Spleen (tissue), 11 donors: ENCODE measurements at regions not wholly inside any gene's neighbourhood (a gene's known extent, or its start where the extent isn't known, plus 50 kb on each side); places are given as distances from the start of the nearest gene placed in this dataset.

Experiments used
- DNase-seq: peaks from one replicate; pipeline ENCODE4 v3.0.0-alpha.2; 2020
- H3K27ac ChIP-seq, 8 donors: fragments of 200-600 bp; sonication (generic) in 7 of 8; 1 replicate in 4 of 8; 2 replicates in 4 of 8; pipeline versions ENCODE4 v1.5.0 to v1.8.0; 2016 to 2021; ENCODE audit warnings: inconsistent platforms in 4 of 8, mild to moderate bottlenecking in 4 of 8, moderate library complexity in 1 of 8
- H3K27me3 ChIP-seq, 7 donors: fragments of 200-600 bp; sonication (generic) in 6 of 7; replicated peaks in 1 of 7; 1 replicate in 4 of 7; 2 replicates in 3 of 7; pipeline versions ENCODE4 v1.5.0 to v1.8.0; 2016 to 2021; ENCODE audit warnings: inconsistent platforms in 3 of 7, mild to moderate bottlenecking in 1 of 7
- H3K36me3 ChIP-seq, 6 donors: fragments of 200-600 bp; sonication (generic) in 5 of 6; 1 replicate in 4 of 6; 2 replicates in 2 of 6; pipeline versions ENCODE4 v1.5.0 to v1.8.0; 2016 to 2021; ENCODE audit warnings: inconsistent platforms in 2 of 6
- H3K4me1 ChIP-seq, 6 donors: fragments of 200-600 bp; sonication (generic) in 5 of 6; 1 replicate in 3 of 6; 2 replicates in 3 of 6; pipeline versions ENCODE4 v1.5.0 to v1.8.0; 2016 to 2021; ENCODE audit warnings: inconsistent platforms in 3 of 6
- H3K4me3 ChIP-seq, 8 donors: fragments of 200-600 bp; sonication (generic) in 7 of 8; 1 replicate in 4 of 8; 2 replicates in 4 of 8; pipeline versions ENCODE4 v1.5.0 to v1.8.0; 2016 to 2021; ENCODE audit warnings: inconsistent platforms in 4 of 8, mild to moderate bottlenecking in 4 of 8, moderate library complexity in 2 of 8
- H3K9me3 ChIP-seq, 8 donors: fragments of 200-600 bp; sonication (generic) in 7 of 8; 1 replicate in 4 of 8; 2 replicates in 4 of 8; pipeline versions ENCODE4 v1.5.0 to v1.8.0; 2016 to 2021; ENCODE audit warnings: inconsistent platforms in 4 of 8
- CTCF ChIP-seq, 11 experiments: fragments of 200-600 bp in 7 of 11; fragments of 450-650 bp in 4 of 11; sonication (generic) in 4 of 11; IDR thresholded peaks in 8 of 11; conservative IDR thresholded peaks in 3 of 11; 1 replicate in 7 of 11; 2 replicates in 4 of 11; pipeline versions ENCODE4 v1.4.0 to v1.8.0; 2016 to 2021; ENCODE audit warnings: antibody characterized with exemption in 11 of 11, inconsistent platforms in 4 of 11, mild to moderate bottlenecking in 1 of 11
- POLR2A ChIP-seq, 3 donors: fragments of 450-650 bp; IDR thresholded peaks; one replicate each; pipeline ENCODE4 v1.5.1; 2017; ENCODE audit warnings: antibody characterized with exemption in 3 of 3, mild to moderate bottlenecking in 1 of 3
- POLR2AphosphoS5 ChIP-seq, 3 donors: sonication (generic); formaldehyde crosslinking; IDR thresholded peaks; one replicate each; pipeline ENCODE4 v1.5.1; 2017; ENCODE audit warnings: antibody characterized with exemption in 3 of 3
- WGBS, 5 donors: extraction: QIAGEN DNeasy Blood & Tissue Kit in 3 of 5; methylation state at CpG; one replicate each; pipeline versions ENCODE4 v1.1.5 to v1.1.7; 2013 to 2018; 5-methylcytosine and 5-hydroxymethylcytosine counted together
- intact Hi-C: fragments of 100-400 bp; cut with DNase I; formaldehyde crosslinking; loops from one replicate; pipeline ENCODE4 v1.15.0; 2023; ENCODE audit warnings: low total_unique reads
- donor health status: healthy with polysubstance abuse.
- donor health status: DM: no; HTN: no; CAD: no; lungs with moderate emphysema.
- donor health status: DM: no; HTN: no; CAD: no.
- donor health status: Bipolar disorder and iron deficiency.
- donor health status: healthy.
- donor health status: DM: no; HTN: no; CAD: no.
- donor health status: DM: yes; HTN: yes; CAD: no.

DNA sequence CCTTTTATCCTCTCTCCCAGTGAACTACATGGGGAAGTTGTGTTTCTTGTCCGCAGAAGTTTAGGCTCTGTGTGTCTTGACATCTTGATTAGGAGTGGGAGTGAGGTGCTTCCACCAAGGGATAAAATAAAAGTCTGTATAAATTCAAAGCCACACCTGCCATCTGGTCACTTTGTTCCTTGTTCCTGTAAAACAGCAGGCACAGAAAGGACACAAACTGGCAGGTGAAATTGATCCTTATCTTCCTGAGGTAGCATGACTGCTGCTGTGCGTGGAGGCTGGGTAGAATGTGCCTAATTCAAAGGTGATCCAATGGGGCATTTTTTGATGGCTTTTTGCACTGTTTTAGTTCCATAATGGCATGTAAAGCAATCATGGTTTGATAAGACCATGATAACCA, 104.3 kb upstream of the KITLG start:
- intact Hi-C loops: no loop called here

DNA sequence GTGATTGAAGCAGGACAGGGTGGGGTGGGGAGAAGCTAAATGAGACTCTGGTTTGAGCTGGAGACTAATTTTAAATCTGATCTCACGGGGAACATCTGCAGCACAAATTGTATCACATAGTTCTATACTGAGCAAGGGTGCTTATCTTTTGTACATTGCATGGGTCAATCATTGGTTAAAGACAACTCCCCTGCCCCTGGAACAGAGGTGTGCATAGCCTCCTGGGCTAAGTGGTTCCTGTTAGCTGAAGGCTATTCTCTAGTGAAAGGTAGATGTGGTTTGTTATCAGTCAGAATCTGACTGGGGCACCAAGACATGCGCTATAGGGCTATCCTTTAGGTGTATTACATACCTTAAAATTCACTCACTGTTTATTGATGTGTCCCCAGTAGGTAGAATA, 103.9 kb upstream of the KITLG start:
- Histone ChIP-seq H3K27ac (no peak overlapping the region), H3K27me3 (no peaks in the 10 kb centered on the region), H3K9me3 (peaks cover 0 to 9% (median 0%) of the 10 kb centered on the region in 8 donors), H3K4me3 (no peak overlapping the region), H3K4me1 (no peaks in the 10 kb centered on the region), H3K36me3 (no peaks in the 10 kb centered on the region)
- 73 to 93% (median 91%) methylated on average over 2 of the region's 2 CpGs for WGBS, 5 donors
- DNase-seq: no peak
- TF ChIP-seq POLR2A (IDR thresholded peaks at IDR 0.05) (no peak), CTCF (IDR thresholded peaks at IDR 0.05 in 8 of 11, conservative IDR thresholded peaks at IDR 0.05 in 3 of 11) (no peak), POLR2AphosphoS5 (IDR thresholded peaks at IDR 0.05) (no peak)
- intact Hi-C loops: no loop called here

More for the DNA sequence above, 104.3 kb upstream of the KITLG start:
- no peak for DNase-seq
- TF ChIP-seq CTCF (IDR thresholded peaks at IDR 0.05 in 8 of 11, conservative IDR thresholded peaks at IDR 0.05 in 3 of 11) (no peak), POLR2AphosphoS5 (IDR thresholded peaks at IDR 0.05) (no peak), POLR2A (IDR thresholded peaks at IDR 0.05) (no peak)
- Histone ChIP-seq H3K36me3 (no peaks in the 10 kb centered on the region), H3K4me1 (no peaks in the 10 kb centered on the region), H3K4me3 (no peak overlapping the region), H3K27me3 (no peaks in the 10 kb centered on the region), H3K9me3 (peaks cover 0 to 9% (median 0%) of the 10 kb centered on the region in 8 donors), H3K27ac (no peak overlapping the region)
- 80 to 97% (median 93%) methylated on average over 2 of the region's 2 CpGs for WGBS, 5 donors

- no peaks in the 10 kb centered on the region for H3K36me3 ChIP-seq
- WGBS, 5 donors: 68 to 86% (median 83%) methylated on average over 1 of the region's 1 CpG
Measured at GRCh38 chr12:88683628-88684027, 103.4 kb upstream of the KITLG start.

DNA sequence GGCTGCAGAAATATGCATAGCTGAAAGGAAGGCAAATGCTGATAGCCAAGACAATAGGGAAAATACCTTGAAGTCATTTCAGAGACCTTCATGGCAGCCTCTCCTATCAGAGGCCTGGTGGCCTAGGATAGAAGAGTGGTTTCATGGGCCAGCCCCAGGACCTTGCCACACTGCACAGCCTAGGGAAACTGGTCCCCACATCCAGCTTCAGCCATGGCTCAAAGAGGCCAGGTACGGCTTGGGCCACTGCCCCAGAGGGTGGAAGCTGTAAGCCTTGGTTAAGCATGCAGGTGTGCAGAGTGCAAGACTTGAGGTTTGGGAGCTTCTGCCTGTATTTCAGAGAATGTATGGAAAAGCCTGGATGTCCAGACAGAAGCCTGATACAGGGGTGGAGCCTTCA, 101.0 kb upstream of the KITLG start:
- no peak for DNase-seq
- H3K27me3 ChIP-seq: no peaks in the 10 kb centered on the region
- no peaks in the 10 kb centered on the region for H3K36me3 ChIP-seq
- H3K9me3 ChIP-seq: no peaks in the 10 kb centered on the region
- no peak overlapping the region for H3K27ac ChIP-seq
- WGBS, 5 donors: 92 to 100% (median 96%) methylated on average over 1 of the region's 1 CpG; no CpG with 5 or more reads in 1 of the 5 donors
- no peak for TF ChIP-seq CTCF (IDR thresholded peaks at IDR 0.05 in 8 of 11, conservative IDR thresholded peaks at IDR 0.05 in 3 of 11)
- no peak for TF ChIP-seq POLR2AphosphoS5 (IDR thresholded peaks at IDR 0.05)
- no peak for TF ChIP-seq POLR2A (IDR thresholded peaks at IDR 0.05)
- intact Hi-C loops: no loop called here
- H3K4me1 ChIP-seq: no peaks in the 10 kb centered on the region
- H3K4me3 ChIP-seq: no peak overlapping the region

More at GRCh38 chr12:88683628-88684027, 103.4 kb upstream of the KITLG start:
- H3K4me3 ChIP-seq: no peak overlapping the region
- H3K27ac ChIP-seq: no peak overlapping the region
- H3K27me3 ChIP-seq: no peaks in the 10 kb centered on the region
- TF ChIP-seq POLR2AphosphoS5 (IDR thresholded peaks at IDR 0.05) (no peak), CTCF (IDR thresholded peaks at IDR 0.05 in 8 of 11, conservative IDR thresholded peaks at IDR 0.05 in 3 of 11) (no peak), POLR2A (IDR thresholded peaks at IDR 0.05) (no peak)
- H3K4me1 ChIP-seq: no peaks in the 10 kb centered on the region
- intact Hi-C loops: no loop called here
- peaks cover 0 to 9% (median 0%) of the 10 kb centered on the region in 8 donors for H3K9me3 ChIP-seq
- no peak for DNase-seq
